Muscle layer of colon (tissue), 2 donors: ENCODE measurements at regions not wholly inside any gene's neighbourhood (a gene's known extent, or its start where the extent isn't known, plus 50 kb on each side); places are given as distances from the start of the nearest gene placed in this dataset.

Source experiments
- H3K27ac ChIP-seq: one replicate; pipeline ENCODE4 v1.7.0; 2013; ENCODE audit warnings: low read depth, mild to moderate bottlenecking, low read length, moderate library complexity
- H3K27me3 ChIP-seq, 2 donors: one replicate each; pipeline ENCODE4 v1.7.0; 2013; ENCODE audit warnings: low read length in 2 of 2, mild to moderate bottlenecking in 2 of 2; ENCODE audit not compliant: insufficient read depth in 2 of 2, control insufficient read depth in 1 of 2
- H3K36me3 ChIP-seq: one replicate; pipeline ENCODE4 v1.7.0; 2013; ENCODE audit warnings: mild to moderate bottlenecking, low read length; ENCODE audit not compliant: insufficient read depth
- H3K4me1 ChIP-seq: one replicate; pipeline ENCODE4 v1.7.0; 2013; ENCODE audit warnings: mild to moderate bottlenecking, low read length; ENCODE audit not compliant: insufficient read depth
- H3K4me3 ChIP-seq, 2 donors: one replicate each; pipeline ENCODE4 v1.7.0; 2013; ENCODE audit warnings: low read length in 2 of 2, low read depth in 1 of 2, mild to moderate bottlenecking in 1 of 2, moderate library complexity in 1 of 2
- H3K9ac ChIP-seq: one replicate; pipeline ENCODE4 v1.7.0; 2013; ENCODE audit warnings: low read length
- H3K9me3 ChIP-seq: one replicate; pipeline ENCODE4 v1.7.0; 2013; ENCODE audit warnings: mild to moderate bottlenecking, low read length
- donor health status: abdominal sarcoma.
- donor health status: Adenocarcinoma of cecum.

- Histone ChIP-seq H3K36me3 (no peaks in the 10 kb centered on the region), H3K4me3 (no peak overlapping the region), H3K27ac (no peak overlapping the region), H3K27me3 (no peaks in the 10 kb centered on the region), H3K9ac (no peak overlapping the region), H3K4me1 (no peaks in the 10 kb centered on the region), H3K9me3 (no peaks in the 10 kb centered on the region)
Observed at GRCh38 chr11:90836031-90836430, 613.2 kb upstream of the CHORDC1 start.

- Histone ChIP-seq H3K27ac (no peak overlapping the region), H3K9me3 (no peaks in the 10 kb centered on the region), H3K36me3 (no peaks in the 10 kb centered on the region), H3K4me1 (no peaks in the 10 kb centered on the region), H3K27me3 (no peaks in the 10 kb centered on the region), H3K9ac (no peak overlapping the region), H3K4me3 (no peak overlapping the region)
Observed at GRCh38 chr11:90823446-90823845, 600.6 kb upstream of the CHORDC1 start.

- Histone ChIP-seq H3K9me3 (no peaks in the 10 kb centered on the region), H3K27me3 (no peaks in the 10 kb centered on the region), H3K9ac (no peak overlapping the region), H3K36me3 (no peaks in the 10 kb centered on the region), H3K4me1 (no peaks in the 10 kb centered on the region), H3K4me3 (no peak overlapping the region), H3K27ac (no peak overlapping the region)
Observed at GRCh38 chr11:90822996-90823395, 600.1 kb upstream of the CHORDC1 start.

DNA sequence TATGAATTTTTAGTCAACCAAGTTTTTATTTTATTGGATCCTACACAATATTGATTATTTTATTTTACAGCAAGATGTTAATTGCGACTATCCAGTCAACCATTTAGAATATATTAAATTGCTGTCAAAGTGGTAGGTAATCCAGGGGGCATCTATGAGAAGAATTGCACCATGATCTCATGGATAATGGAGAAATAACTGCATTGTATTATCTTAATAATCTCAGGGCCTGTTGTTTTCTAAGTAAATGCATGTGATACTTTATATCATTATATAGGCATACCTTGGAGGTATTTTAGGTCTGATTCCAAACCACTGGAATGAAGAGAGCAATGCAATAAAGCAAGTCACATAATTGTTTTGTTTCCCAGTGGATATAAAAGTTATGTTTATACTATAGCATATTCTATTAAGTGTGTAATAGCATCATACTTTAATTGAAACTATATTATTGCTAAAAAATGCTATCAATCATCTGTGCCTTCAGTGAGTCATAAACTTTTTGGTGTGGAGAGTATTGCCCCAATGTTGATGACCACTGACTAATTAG, 595.4 kb upstream of the CHORDC1 start:
- Histone ChIP-seq H3K36me3 (no peaks in the 10 kb centered on the region), H3K27ac (no peak overlapping the region), H3K4me3 (no peak overlapping the region), H3K4me1 (no peaks in the 10 kb centered on the region), H3K27me3 (no peaks in the 10 kb centered on the region), H3K9me3 (no peaks in the 10 kb centered on the region), H3K9ac (no peak overlapping the region)

DNA sequence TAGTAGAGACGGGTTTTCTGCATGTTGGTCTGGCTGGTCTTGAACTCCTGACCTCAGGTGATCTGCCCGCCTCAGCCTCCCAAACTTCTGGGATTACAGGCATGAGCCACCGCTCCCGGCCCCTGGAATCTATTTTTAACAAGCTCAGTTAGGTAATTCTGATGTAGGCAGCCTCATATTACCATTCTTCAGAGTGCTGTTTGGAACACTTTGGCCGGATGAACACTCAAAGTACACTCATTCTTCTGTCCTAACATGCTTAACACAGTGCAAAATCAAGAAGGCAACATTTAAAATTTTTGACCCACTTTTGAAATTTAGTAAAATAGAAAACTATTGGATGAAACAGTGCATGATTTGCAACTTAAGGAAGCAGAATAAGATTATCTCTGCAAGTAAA, 586.7 kb upstream of the CHORDC1 start:
- Histone ChIP-seq H3K36me3 (no peaks in the 10 kb centered on the region), H3K27me3 (no peaks in the 10 kb centered on the region), H3K9me3 (no peaks in the 10 kb centered on the region), H3K9ac (no peak overlapping the region), H3K4me3 (no peak overlapping the region), H3K4me1 (no peaks in the 10 kb centered on the region), H3K27ac (no peak overlapping the region)

GRCh38 chr11:90805172-90805571, 582.3 kb upstream of the CHORDC1 start:
- no peaks in the 10 kb centered on the region for H3K27me3 ChIP-seq

GRCh38 chr11:90803831-90804230, 581.0 kb upstream of the CHORDC1 start:
- Histone ChIP-seq H3K9ac (no peak overlapping the region), H3K36me3 (no peaks in the 10 kb centered on the region), H3K4me1 (no peaks in the 10 kb centered on the region), H3K27me3 (no peaks in the 10 kb centered on the region), H3K9me3 (no peaks in the 10 kb centered on the region), H3K27ac (no peak overlapping the region), H3K4me3 (no peak overlapping the region)

More at GRCh38 chr11:90805172-90805571, 582.3 kb upstream of the CHORDC1 start:
- Histone ChIP-seq H3K36me3 (no peaks in the 10 kb centered on the region), H3K9ac (no peak overlapping the region), H3K4me3 (no peak overlapping the region), H3K4me1 (no peaks in the 10 kb centered on the region), H3K27ac (no peak overlapping the region), H3K9me3 (no peaks in the 10 kb centered on the region)

DNA sequence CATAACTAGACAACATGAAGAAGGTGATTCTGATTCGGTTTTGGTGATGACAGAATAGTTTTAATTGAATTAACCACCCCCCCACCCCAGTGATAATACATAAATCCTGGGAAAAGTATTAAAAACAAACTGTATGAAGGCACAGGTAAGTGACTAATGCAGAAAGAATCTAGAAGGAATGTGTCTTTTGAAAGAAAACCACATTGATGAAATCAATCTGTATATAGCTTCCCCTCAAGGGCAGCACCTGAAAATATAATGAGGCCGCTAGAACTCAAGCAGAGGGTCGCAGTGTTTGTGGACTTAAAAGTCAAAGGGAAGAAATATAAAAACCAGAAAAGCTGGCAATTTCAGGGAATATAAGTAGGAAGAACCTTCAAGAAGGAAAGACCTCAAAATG, 580.5 kb upstream of the CHORDC1 start:
- H3K4me1 ChIP-seq: no peaks in the 10 kb centered on the region
- no peaks in the 10 kb centered on the region for H3K9me3 ChIP-seq
- no peak overlapping the region for H3K9ac ChIP-seq
- H3K4me3 ChIP-seq: no peak overlapping the region
- H3K27ac ChIP-seq: no peak overlapping the region
- no peaks in the 10 kb centered on the region for H3K27me3 ChIP-seq
- H3K36me3 ChIP-seq: no peaks in the 10 kb centered on the region

DNA sequence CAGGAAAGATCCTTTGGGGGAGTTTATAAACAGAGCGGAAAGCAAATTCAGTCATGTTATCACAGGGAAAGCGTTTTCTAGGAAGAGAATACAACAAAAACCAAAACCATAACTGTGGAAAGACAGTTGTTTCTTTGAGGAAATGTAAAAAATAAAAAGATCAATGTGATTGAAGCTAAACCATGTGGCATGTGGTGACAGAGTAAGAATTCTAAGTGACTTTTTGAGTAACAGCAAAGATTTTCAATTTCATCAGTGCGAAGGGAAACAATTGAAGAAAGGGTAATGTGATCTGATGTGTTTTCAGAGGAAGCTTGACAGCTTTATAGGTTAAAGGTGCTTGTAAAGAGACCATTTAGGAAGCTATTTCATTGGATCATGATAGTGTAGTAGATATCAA, 575.9 kb upstream of the CHORDC1 start:
- Histone ChIP-seq H3K27me3 (no peaks in the 10 kb centered on the region), H3K4me3 (no peak overlapping the region), H3K9me3 (no peaks in the 10 kb centered on the region), H3K4me1 (no peaks in the 10 kb centered on the region), H3K36me3 (no peaks in the 10 kb centered on the region), H3K9ac (no peak overlapping the region), H3K27ac (no peak overlapping the region)

GRCh38 chr11:90795746-90796145, 572.9 kb upstream of the CHORDC1 start:
- Histone ChIP-seq H3K36me3 (no peaks in the 10 kb centered on the region), H3K4me3 (no peak overlapping the region), H3K9ac (no peak overlapping the region), H3K4me1 (no peaks in the 10 kb centered on the region), H3K9me3 (no peaks in the 10 kb centered on the region), H3K27ac (no peak overlapping the region), H3K27me3 (no peaks in the 10 kb centered on the region)

GRCh38 chr11:90788961-90789360, 566.1 kb upstream of the CHORDC1 start:
- no peak overlapping the region for H3K9ac ChIP-seq
- no peaks in the 10 kb centered on the region for H3K27me3 ChIP-seq
- no peaks in the 10 kb centered on the region for H3K36me3 ChIP-seq
- no peak overlapping the region for H3K27ac ChIP-seq
- no peaks in the 10 kb centered on the region for H3K9me3 ChIP-seq
- no peak overlapping the region for H3K4me3 ChIP-seq
- no peaks in the 10 kb centered on the region for H3K4me1 ChIP-seq

GRCh38 chr11:90784241-90784814, 561.5 kb upstream of the CHORDC1 start:
- Histone ChIP-seq H3K9ac (no peak overlapping the region), H3K36me3 (no peaks in the 10 kb centered on the region), H3K4me1 (no peaks in the 10 kb centered on the region), H3K27me3 (no peaks in the 10 kb centered on the region), H3K27ac (no peak overlapping the region), H3K9me3 (no peaks in the 10 kb centered on the region), H3K4me3 (no peak overlapping the region)
